MV-4-11 (cell line): ENCODE measurements at regions not wholly inside any gene's neighbourhood (a gene's known extent, or its start where the extent isn't known, plus 50 kb on each side); places are given as distances from the start of the nearest gene placed in this dataset.

Experiments
- DNase-seq: peaks from one replicate; lab custom pipeline; 2025; lab: John Stamatoyannopoulos, UW

DNA sequence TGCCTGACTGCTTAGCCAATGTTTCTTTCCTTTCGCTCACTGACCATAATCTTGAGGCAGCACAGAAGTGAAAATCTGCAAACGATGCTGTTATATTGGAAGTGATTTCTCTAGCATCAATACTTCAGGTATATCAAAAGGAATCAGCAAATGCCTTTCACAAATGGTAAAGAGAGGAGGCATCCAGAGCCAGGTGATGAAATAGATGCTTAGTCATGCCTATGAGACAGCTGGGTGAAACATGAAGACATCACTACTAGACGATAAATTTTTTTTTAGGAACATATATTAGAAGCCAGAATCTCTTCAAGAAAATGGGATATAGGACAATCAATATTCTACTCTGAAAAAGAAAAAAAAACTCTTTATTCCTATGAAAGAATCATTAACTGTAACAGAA is 249.2 kb upstream of the SLC39A10 start:
- DNase-seq = no peak

GRCh38 chr2:195406886-195407603 is 250.0 kb upstream of the SLC39A10 start:
- no peak for DNase-seq

GRCh38 chr2:195404651-195405050 is 252.4 kb upstream of the SLC39A10 start:
- no peak for DNase-seq

DNA sequence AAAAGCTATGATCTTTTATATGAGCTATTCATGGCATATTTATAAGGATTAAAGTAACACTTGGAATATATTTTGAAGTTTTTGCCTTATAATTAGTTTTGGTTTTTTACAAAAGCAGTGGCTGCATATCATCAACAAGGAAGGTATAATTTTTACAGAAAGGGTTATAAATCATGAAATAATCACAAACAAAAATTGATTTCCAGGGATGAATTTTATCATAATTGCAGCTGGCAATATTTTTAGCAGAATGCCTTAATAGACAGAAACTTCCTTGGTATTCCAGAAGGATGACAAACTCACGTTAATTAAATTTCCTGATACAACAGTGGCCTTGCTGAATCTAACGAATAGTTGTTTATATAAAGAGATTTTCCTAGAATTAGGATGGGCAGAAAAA is 260.5 kb upstream of the SLC39A10 start:
- no peak for DNase-seq

- no peak for DNase-seq
Measured at GRCh38 chr2:195395362-195395761, 261.7 kb upstream of the SLC39A10 start.

- no peak for DNase-seq
Measured at GRCh38 chr2:195392446-195393336, 264.3 kb upstream of the SLC39A10 start.

DNA sequence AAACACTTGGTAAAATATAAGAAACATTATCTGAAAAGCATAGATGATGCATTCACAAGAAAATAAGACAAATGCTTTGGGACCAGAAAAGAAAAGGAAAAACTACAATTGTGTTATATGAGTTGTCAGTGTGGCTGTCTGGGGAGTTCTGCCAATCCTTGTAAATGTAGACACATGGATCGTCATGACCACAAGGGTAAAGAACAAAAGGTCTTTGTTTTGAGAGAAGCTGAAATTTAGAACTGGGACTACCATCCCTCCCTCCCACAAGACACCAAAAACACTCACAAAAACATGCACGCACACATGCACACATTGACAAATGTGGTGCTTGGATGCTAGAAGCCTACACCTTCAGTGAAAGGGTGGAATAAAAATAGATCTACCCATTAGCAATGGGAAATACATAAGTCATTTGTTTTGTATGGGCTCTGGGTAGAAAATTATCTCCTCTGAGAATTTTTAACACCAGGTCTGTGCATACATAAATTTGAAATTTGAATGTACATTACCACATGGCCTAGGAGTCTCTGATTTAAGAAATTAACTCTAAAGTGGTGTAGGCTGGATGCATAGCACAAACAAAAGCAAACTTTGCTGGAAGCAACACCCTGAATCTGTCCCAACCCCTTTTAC is 266.2 kb upstream of the SLC39A10 start:
- DNase-seq = no peak

DNA sequence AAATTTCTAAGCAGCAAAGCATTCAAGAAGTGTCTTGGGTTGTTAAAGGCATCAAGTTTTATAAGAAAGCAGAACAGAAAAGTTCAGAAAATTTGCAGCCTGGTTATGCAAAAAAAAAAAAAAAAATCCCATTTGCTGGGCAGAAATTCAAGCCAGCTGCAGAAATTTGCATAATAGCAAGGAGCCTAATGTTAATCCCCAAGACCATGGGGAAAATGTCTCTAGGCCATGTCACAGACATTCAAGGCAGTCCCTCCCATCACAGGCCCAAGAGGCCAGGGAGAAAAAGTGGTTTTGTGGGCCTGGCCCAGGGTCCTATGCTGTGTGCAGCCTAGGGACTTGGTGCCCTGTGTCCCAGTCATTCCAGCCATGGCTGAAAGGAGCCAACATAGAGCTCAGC is 269.0 kb upstream of the SLC39A10 start:
- DNase-seq = peak; percentile 22

DNA sequence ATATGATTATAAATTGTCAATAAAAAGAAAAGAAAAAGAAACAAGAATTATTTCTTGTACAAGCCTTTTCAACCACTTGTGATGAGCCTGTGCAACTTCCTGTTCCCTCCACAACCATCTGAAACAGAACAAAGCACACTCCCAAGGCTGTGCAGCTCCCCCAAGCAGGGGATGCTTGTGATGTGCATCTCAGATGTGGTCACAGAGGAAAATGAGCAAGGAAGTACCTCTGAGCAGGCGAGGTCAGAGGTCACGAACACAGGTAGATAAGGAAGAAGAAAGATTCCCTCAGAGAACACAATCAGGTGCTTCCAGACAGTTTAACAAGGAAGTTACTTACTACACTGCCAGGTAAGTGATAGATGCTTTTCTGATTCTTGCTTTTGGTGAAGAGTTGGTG is 274.8 kb upstream of the SLC39A10 start:
- DNase-seq = peak; percentile 27

DNA sequence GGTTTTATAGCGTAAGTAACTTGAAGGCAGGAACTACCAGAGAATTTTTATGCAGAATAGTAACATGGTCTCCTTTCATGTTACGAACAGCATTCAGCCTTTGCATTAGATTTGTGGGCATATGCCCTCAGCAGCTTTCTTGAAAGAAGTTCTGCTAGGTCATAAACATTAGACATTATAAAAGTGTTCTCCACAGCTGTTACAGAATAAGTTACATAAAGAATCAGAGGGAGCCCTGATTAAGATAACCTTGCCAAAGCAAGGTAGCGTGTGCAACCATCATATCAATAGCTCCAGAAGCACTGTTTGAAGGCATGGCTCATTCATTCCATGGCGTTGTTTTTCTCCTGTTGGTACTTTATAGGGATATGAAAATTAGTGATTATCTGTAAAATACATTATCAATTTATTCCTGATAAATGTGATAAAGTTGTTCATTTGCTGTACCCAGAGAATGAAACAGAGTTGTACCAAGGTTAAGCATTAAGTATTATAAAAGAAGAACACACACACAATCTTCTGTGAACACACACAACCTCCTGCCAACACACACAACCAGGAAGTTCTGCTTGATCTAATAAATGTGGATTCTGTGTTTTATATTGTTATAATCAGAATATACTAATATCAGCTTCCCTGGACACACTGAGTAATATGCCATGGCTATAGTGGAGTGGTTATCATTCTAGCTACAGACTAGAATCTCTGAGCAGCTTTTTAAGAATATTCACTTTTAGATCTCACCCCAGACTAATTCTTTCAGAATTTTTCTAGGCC is 286.7 kb upstream of the SLC39A10 start:
- DNase-seq = no peak

DNA sequence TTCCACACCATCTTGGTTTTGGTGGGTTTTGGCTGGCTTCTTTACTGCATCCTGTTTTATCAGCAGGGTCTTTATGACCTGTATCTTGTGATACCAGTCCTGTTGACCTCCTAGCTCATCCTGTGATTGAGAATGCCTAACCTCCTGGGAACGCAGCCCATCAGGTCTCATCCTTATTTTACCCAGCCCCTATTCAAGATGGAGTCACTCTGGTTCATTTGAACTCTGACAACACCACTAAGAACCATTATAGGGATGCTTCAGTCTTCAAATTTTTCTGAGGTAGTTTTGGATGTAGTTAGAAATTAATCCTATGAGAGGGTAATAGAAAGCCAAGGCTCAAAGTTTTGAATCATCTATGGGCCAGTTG is 287.8 kb upstream of the SLC39A10 start:
- DNase-seq = no peak

GRCh38 chr2:195368249-195369217 is 288.5 kb upstream of the SLC39A10 start:
- DNase-seq = peak; percentile 64

GRCh38 chr2:195367809-195368208 is 289.2 kb upstream of the SLC39A10 start:
- DNase-seq = no peak

GRCh38 chr2:195364015-195364965 is 292.7 kb upstream of the SLC39A10 start:
- no peak for DNase-seq

DNA sequence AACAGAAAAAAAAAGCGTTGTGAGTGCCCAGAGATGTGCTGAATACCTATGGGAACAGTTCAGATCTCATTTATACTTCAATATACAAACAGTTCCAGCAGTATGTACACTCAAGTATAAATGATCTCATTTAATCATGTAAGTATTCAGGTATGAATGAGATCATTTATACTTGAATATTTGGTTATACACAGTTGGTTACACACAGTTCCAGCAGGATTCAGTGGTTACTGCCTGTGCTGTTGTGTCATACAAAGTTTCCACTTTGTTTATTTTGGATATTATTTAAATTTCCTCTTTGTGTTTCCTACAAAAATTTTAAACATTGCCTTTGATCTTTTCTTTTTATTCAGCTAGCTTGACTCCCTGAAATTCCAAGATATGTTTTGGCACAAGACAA is 293.5 kb upstream of the SLC39A10 start:
- DNase-seq = no peak

DNA sequence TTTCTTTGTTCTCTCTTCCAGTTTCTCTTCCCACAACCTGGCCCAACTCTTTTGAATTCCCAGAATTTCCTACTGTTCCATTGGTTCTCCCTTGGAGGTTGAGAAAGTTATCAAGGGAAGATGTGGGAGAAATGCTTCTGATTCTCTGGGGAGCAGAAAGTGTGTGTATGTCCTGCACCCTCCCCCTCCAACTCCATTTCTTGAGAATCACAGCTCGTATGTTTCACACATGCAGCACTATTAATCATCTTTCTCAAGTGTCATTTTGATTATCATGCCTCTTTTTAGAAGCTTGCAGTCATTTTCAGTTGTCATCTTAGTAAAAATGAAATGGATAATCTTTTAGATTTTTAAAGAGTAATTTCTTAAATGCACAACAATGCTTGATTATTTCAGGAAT is 296.8 kb upstream of the SLC39A10 start:
- no peak for DNase-seq

DNA sequence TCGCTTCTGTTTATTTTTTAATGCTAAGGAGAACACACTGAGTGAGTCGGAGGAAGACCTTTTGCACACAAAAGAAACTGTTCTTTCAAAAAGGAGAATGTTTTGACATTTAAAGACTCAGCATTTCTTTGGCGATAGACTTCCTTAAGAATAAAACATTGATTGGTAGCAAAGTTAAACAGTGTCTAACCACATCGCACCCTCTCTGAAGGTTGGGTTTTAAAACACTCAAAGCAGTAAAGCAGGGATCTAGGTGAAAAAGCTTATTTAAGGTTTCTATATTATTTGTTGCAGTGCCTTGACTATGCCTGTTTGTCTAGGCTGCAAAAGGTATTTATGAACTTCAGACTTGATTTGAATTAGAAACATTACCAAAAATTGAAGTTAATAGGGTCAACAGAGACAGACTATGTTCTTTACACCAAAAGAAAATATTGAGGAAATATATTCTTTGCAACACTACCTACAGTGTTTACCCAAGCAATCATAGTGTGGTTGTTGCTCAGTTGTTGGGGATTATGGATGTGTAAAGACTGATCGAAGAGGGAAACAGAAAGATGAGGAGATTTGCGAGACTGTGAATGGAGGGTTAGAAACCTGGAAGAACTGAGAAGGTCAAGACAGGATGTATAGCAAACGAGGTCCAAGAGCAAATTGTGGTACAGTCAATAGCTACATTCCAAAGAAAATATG is 297.8 kb upstream of the SLC39A10 start:
- no peak for DNase-seq

GRCh38 chr2:195356920-195357440 is 300.0 kb upstream of the SLC39A10 start:
- no peak for DNase-seq

DNA sequence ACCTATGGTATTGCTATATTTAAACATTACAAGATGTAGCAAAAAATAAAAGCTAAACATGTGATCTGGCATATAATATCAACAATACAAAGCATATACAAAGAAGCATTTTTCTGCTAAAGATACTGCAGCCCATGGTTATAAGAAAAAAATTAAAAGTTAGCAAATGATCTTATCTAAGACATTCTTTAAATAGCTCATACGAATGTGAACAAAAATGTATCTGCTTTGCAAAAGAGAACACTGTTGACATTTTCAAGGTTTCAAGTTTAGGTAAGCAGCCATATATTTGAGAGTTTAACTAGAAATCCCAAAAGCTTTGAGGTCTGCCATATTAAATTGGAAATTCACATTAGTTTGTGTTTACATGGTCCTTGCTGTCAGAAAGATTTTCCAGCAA is 301.0 kb upstream of the SLC39A10 start:
- DNase-seq = no peak
